ENCODE measurements at regions not wholly inside any gene's neighbourhood (a gene's known extent, or its start where the extent isn't known, plus 50 kb on each side); places are given as distances from the start of the nearest gene placed in this dataset.

DNA sequence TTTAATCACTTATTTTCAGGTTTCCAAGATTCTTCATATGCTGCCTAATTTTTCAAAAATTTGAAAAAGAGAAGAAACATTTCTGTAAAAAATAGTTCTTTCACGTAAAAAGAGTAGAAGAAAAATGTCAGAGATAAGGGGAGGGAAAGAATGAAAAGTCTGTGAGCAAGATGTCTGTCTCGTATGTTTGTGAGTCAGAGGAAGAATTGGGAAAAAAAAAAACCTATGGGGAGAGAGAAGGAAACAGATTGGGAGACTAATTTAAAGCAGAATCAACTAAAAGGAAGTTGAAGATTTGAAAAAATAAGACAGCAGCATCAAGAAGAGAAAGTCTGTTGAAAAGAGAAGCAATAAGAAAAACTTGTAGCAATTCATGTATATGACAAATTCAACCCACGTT, 456.3 kb downstream of the HINT1 start:
- Histone ChIP-seq H3K9ac (ENCODE audit: low read length) (no peak overlapping the region), H3K4me2 (ENCODE audit: low read length) (no peak overlapping the region), H3K9me2 (ENCODE audit: low read depth, low read length) (no peaks in the 10 kb centered on the region), H3K4me3 (ENCODE audit: low read depth, low read length, poor library complexity, severe bottlenecking) (no peak overlapping the region), H3K36me3 (ENCODE audit: insufficient read depth, low read length) (no peaks in the 10 kb centered on the region), H3K9me3 (ENCODE audit: low read length) (no peaks in the 10 kb centered on the region), H3K79me2 (ENCODE audit: insufficient read depth, low read length) (no peaks in the 10 kb centered on the region), H3K4me1 (ENCODE audit: insufficient read depth, low read length, severe bottlenecking) (no peaks in the 10 kb centered on the region), H3K27ac (ENCODE audit: low read depth, low read length, poor library complexity, severe bottlenecking) (no peak overlapping the region), H3F3A (ENCODE audit: insufficient read depth, low read length) (no peaks in the 10 kb centered on the region), H2AFZ (ENCODE audit: low read length) (no peak overlapping the region), H3K27me3 (ENCODE audit: insufficient read depth, low read length) (no peaks in the 10 kb centered on the region), H4K20me1 (ENCODE audit: insufficient read depth, low read length) (no peaks in the 10 kb centered on the region)
- TF ChIP-seq EZH2 (IDR thresholded peaks at IDR 0.05; ENCODE audit: borderline replicate concordance, low read length): no peak
- TF ChIP-seq, protein P1, sequence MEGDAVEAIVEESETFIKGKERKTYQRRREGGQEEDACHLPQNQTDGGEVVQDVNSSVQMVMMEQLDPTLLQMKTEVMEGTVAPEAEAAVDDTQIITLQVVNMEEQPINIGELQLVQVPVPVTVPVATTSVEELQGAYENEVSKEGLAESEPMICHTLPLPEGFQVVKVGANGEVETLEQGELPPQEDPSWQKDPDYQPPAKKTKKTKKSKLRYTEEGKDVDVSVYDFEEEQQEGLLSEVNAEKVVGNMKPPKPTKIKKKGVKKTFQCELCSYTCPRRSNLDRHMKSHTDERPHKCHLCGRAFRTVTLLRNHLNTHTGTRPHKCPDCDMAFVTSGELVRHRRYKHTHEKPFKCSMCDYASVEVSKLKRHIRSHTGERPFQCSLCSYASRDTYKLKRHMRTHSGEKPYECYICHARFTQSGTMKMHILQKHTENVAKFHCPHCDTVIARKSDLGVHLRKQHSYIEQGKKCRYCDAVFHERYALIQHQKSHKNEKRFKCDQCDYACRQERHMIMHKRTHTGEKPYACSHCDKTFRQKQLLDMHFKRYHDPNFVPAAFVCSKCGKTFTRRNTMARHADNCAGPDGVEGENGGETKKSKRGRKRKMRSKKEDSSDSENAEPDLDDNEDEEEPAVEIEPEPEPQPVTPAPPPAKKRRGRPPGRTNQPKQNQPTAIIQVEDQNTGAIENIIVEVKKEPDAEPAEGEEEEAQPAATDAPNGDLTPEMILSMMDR (IDR thresholded peaks at IDR 0.05; ENCODE audit: low read length): no peak

DNA sequence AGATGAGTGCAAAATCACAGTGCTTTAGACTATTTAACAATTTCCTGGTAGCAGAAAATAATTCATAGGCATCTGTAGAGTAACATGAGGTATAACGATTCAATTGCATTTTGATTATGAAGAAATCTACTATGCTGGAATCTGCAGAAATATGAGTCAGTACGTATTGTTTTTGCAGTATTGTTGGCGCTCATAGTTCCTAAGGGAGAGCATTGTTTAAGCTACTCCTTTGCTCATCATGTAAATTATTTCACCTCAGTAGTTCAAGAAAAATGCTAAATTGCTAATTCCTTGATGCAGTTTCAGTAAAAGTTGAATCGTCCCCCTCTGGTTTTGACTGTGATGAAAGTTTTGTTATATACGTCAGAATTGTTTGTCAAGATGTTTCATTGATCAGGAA, 458.4 kb downstream of the HINT1 start:
- no peaks in the 10 kb centered on the region for H4K20me1 ChIP-seq (ENCODE audit: insufficient read depth, low read length)
- H3K27me3 ChIP-seq (ENCODE audit: insufficient read depth, low read length): no peaks in the 10 kb centered on the region
- H3K27ac ChIP-seq (ENCODE audit: low read depth, low read length, poor library complexity, severe bottlenecking): no peak overlapping the region
- no peak overlapping the region for H2AFZ ChIP-seq (ENCODE audit: low read length)
- H3K36me3 ChIP-seq (ENCODE audit: insufficient read depth, low read length): no peaks in the 10 kb centered on the region
- no peaks in the 10 kb centered on the region for H3K9me3 ChIP-seq (ENCODE audit: low read length)
- no peak overlapping the region for H3K4me2 ChIP-seq (ENCODE audit: low read length)
- H3K9me2 ChIP-seq (ENCODE audit: low read depth, low read length): no peaks in the 10 kb centered on the region
- H3K9ac ChIP-seq (ENCODE audit: low read length): no peak overlapping the region
- TF ChIP-seq, protein P1 (IDR thresholded peaks at IDR 0.05; ENCODE audit: low read length): no peak
- no peak for TF ChIP-seq EZH2 (IDR thresholded peaks at IDR 0.05; ENCODE audit: borderline replicate concordance, low read length)
- no peaks in the 10 kb centered on the region for H3F3A ChIP-seq (ENCODE audit: insufficient read depth, low read length)
- H3K4me3 ChIP-seq (ENCODE audit: low read depth, low read length, poor library complexity, severe bottlenecking): no peak overlapping the region
- H3K4me1 ChIP-seq (ENCODE audit: insufficient read depth, low read length, severe bottlenecking): no peaks in the 10 kb centered on the region
- H3K79me2 ChIP-seq (ENCODE audit: insufficient read depth, low read length): no peaks in the 10 kb centered on the region

DNA sequence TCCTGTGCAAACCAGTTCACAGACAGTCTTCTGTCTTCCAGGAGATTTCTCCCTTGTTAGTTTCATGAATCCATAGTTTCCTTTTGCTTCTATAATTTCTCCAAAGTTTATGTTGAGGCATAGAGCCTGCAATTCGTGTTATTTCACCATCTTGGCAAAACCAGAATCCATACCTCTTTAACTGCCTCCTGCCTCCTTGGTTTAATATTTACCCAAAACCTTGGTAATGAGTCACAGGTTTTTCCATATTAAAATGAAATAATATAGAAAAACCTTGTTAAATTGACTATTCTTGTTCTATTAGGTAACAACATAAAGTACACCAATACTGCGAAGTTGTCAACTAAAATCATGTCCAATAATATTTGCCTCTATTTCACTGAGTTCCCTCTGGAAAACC, 459.7 kb downstream of the HINT1 start:
- no peak overlapping the region for H2AFZ ChIP-seq (ENCODE audit: low read length)
- no peak for TF ChIP-seq EZH2 (IDR thresholded peaks at IDR 0.05; ENCODE audit: borderline replicate concordance, low read length)
- TF ChIP-seq, protein P1 (IDR thresholded peaks at IDR 0.05; ENCODE audit: low read length): no peak

More for the DNA sequence above, 459.7 kb downstream of the HINT1 start:
- Histone ChIP-seq H3K27me3 (ENCODE audit: insufficient read depth, low read length) (no peaks in the 10 kb centered on the region), H3F3A (ENCODE audit: insufficient read depth, low read length) (no peaks in the 10 kb centered on the region), H3K4me1 (ENCODE audit: insufficient read depth, low read length, severe bottlenecking) (no peaks in the 10 kb centered on the region), H3K9ac (ENCODE audit: low read length) (no peak overlapping the region), H3K27ac (ENCODE audit: low read depth, low read length, poor library complexity, severe bottlenecking) (no peak overlapping the region), H3K36me3 (ENCODE audit: insufficient read depth, low read length) (no peaks in the 10 kb centered on the region), H3K4me2 (ENCODE audit: low read length) (no peak overlapping the region), H3K4me3 (ENCODE audit: low read depth, low read length, poor library complexity, severe bottlenecking) (no peak overlapping the region), H4K20me1 (ENCODE audit: insufficient read depth, low read length) (no peaks in the 10 kb centered on the region), H3K9me3 (ENCODE audit: low read length) (no peaks in the 10 kb centered on the region), H3K79me2 (ENCODE audit: insufficient read depth, low read length) (no peaks in the 10 kb centered on the region), H3K9me2 (ENCODE audit: low read depth, low read length) (no peaks in the 10 kb centered on the region)
